HG02852 (cell line): ENCODE measurements at regions not wholly inside any gene's neighbourhood (a gene's known extent, or its start where the extent isn't known, plus 50 kb on each side); places are given as distances from the start of the nearest gene placed in this dataset.

Experiments used
- ATAC-seq: cut with Tn5 transposase; IDR thresholded peaks from one replicate; pipeline ENCODE4 v1.9.1; 2021; ENCODE audit warnings: mild to moderate bottlenecking, moderate library complexity; ENCODE audit not compliant: unreplicated experiment

GRCh38 chr2:18467749-18468360 lies 92.6 kb downstream of the RDH14 start:
- no peak for ATAC-seq

GRCh38 chr2:18465979-18466378 lies 94.5 kb downstream of the RDH14 start:
- no peak for ATAC-seq

GRCh38 chr2:18464913-18465312 lies 95.5 kb downstream of the RDH14 start:
- no peak for ATAC-seq

GRCh38 chr2:18456026-18456425 lies 104.4 kb downstream of the RDH14 start:
- no peak for ATAC-seq

GRCh38 chr2:18455236-18455862 lies 105.1 kb downstream of the RDH14 start:
- no peak for ATAC-seq

GRCh38 chr2:18454692-18455235 lies 105.7 kb downstream of the RDH14 start:
- no peak for ATAC-seq

DNA sequence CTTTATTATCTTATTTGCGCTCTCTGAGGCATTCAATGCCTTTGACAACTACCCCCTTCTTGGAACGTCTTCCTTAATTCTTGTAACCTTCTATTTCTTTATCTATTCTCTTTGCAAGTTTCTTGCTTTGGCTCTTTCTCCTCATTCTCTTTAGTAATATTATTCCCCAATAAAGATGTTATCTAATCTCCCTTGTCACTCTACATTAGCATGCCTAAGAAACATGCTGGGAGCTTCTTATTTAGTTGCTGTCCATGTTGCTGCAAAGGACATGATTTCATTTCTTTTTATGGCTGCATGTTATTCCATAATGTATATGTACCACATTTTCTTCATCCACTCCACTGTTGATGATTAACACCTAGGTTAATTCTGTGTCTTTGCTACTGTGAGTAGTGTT lies 113.7 kb downstream of the RDH14 start:
- no peak for ATAC-seq

- ATAC-seq, result no peak
Measured at GRCh38 chr2:18445433-18446320, 114.8 kb downstream of the RDH14 start.

GRCh38 chr2:18444806-18445205 lies 115.6 kb downstream of the RDH14 start:
- ATAC-seq, result no peak

DNA sequence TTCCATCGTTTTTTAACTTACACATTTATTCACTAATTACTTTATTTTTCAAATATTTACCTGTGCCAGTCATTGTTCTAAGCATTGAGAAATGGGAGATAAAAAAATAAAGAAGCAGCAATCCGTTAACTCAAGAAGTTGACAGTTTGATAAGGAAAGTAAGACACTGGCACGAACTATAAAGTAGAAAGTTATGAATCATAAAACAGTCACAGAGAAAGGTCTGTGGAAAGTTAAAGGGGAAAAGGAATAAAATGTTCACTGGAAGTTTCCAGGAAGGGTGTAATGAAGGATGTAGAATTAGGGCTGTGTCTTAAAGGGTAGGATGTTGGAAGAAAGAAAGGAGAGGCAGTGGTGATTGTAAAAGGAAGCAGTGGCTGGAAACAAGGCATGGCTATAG lies 118.9 kb downstream of the RDH14 start:
- ATAC-seq, result no peak

GRCh38 chr2:18440777-18441176 lies 119.7 kb downstream of the RDH14 start:
- ATAC-seq, result no peak

- no peak for ATAC-seq
Measured at GRCh38 chr2:18440141-18440661, 120.3 kb downstream of the RDH14 start.

DNA sequence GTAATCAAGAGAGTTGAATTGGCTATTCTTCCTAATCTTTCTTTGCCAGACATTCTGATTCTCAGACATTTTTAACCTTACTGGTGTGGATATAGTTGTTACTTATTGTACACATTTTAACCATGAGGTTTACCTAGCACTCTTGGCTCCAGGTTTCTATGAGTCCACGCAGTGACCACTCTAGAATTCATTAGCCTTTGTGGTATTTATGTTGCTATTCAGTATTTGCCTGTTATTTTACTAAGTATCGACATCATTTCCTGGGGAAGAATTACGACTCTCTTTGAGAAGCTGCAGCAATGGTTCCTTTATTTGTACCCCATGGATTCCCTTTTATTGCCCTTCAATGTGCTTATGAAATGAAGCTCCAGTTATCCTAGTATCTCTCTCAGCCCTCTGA lies 120.7 kb downstream of the RDH14 start:
- ATAC-seq, result no peak

- no peak for ATAC-seq
Measured at GRCh38 chr2:18437909-18438308, 122.5 kb downstream of the RDH14 start.

DNA sequence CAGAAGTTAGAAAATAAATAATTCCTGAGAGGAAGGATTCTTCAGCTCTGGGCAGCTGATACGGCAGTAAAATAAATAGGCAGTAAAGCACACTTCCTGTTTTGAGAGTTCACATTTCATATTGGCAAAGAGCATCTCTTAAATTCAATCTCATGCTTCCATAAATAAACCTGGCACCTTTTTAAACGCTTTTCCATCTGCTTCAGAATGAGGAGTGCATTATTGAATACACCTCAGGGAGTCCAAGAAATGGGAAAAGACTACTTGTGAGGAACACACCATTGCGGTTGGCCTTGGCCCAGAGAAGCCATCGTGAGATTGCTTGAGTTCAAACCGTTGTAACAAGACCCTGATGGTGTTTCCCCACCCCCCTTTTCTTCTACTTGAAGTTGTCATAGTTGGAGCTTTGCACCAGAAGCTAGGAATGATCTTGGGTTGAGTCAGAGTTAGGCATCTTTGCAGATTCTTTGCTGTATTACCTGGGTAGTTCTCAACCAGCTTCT lies 123.9 kb downstream of the RDH14 start:
- ATAC-seq, result no peak

- ATAC-seq, result no peak
Measured at GRCh38 chr2:18435426-18436037, 124.9 kb downstream of the RDH14 start.

DNA sequence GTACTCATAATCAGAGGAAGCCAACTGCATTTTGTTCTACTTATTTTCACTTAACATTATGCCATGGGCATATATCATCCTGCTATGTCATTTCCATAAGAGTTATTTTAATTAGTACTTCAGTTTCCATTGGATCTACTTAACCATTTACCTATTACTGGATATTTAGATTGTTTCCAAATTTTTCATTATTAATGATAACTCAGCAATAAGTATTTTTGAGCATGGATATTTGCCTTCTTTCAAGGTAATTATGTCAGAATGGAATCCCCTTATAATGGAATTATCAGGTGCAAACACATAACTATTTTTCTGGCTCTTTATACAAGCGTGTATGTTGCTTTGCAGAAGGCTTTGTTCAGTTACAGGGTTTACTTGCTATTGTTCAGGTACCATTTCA lies 126.6 kb downstream of the RDH14 start:
- ATAC-seq, result no peak

DNA sequence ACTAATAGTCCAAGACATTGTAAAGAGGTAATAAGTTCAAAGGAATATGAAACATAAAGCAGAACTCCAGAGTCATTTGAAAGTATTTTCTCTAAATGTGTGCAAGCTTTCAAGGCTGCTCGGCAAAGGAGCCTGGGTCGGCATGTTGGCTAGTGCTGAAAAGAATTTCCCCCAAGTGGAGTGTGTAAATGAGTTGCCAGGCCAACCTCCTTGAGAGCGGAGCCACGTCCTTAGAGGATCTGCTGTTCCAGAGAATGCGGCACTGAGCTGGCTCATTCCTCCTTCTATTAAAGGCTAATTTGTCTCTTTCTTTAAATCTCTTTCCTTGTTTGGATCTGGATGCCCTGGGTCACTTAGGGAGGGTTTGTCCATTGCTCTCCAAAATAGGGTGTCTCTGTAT lies 127.5 kb downstream of the RDH14 start:
- no peak for ATAC-seq

- no peak for ATAC-seq
Measured at GRCh38 chr2:18430996-18431748, 129.3 kb downstream of the RDH14 start.

DNA sequence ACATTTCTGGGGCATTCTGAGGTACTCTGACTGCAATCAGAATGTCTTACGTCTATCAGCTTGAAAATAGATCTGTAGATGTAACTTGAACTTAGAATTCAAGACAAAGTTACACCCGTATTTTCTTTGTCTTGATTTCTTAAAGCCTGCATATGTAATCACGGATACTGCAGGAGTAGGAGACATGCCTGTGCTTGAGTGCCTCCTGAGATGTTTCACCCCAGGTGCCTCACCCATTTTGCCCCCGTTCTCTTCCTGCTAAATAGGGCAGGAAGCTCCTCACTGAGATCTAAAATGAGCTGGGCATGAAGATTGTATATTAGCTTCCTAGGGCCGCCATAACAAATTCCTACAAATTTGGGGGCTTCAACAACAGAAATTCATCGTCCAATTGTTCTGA lies 131.9 kb downstream of the RDH14 start:
- ATAC-seq, result no peak
